ENCODE measurements at regions not wholly inside any gene's neighbourhood (a gene's known extent, or its start where the extent isn't known, plus 50 kb on each side); places are given as distances from the start of the nearest gene placed in this dataset.

GRCh38 chr18:78716022-78716421, 263.6 kb upstream of the SALL3 start:
- no peak for TF ChIP-seq GLIS3 (CRISPR knock-in tag; IDR thresholded peaks at IDR 0.05)
- no peak for TF ChIP-seq ARNTL (CRISPR knock-in tag; IDR thresholded peaks at IDR 0.05; ENCODE audit: borderline replicate concordance, low read depth)
- TF ChIP-seq, protein P1, sequence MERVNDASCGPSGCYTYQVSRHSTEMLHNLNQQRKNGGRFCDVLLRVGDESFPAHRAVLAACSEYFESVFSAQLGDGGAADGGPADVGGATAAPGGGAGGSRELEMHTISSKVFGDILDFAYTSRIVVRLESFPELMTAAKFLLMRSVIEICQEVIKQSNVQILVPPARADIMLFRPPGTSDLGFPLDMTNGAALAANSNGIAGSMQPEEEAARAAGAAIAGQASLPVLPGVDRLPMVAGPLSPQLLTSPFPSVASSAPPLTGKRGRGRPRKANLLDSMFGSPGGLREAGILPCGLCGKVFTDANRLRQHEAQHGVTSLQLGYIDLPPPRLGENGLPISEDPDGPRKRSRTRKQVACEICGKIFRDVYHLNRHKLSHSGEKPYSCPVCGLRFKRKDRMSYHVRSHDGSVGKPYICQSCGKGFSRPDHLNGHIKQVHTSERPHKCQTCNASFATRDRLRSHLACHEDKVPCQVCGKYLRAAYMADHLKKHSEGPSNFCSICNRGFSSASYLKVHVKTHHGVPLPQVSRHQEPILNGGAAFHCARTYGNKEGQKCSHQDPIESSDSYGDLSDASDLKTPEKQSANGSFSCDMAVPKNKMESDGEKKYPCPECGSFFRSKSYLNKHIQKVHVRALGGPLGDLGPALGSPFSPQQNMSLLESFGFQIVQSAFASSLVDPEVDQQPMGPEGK (CRISPR knock-in tag; IDR thresholded peaks at IDR 0.05; ENCODE audit: borderline replicate concordance) = no peak
- no peak for TF ChIP-seq TSHZ2 (CRISPR knock-in tag; IDR thresholded peaks at IDR 0.05)
- TF ChIP-seq OSR1 (CRISPR knock-in tag; IDR thresholded peaks at IDR 0.05) = no peak
- no peak for TF ChIP-seq BACH2 (CRISPR knock-in tag; IDR thresholded peaks at IDR 0.05; ENCODE audit: borderline replicate concordance)
- TF ChIP-seq ZNF8 (CRISPR knock-in tag; IDR thresholded peaks at IDR 0.05) = no peak
- no peak for TF ChIP-seq ZC3H10 (CRISPR knock-in tag; IDR thresholded peaks at IDR 0.05)
- TF ChIP-seq ESRRG (CRISPR knock-in tag; IDR thresholded peaks at IDR 0.05) = no peak
